Activated naive CD8-positive, alpha-beta T cell treated with anti-CD3 and anti-CD28 coated beads, Interleukin-2, amount 50 U/mL, for 16 hours (primary cell): ENCODE measurements at regions not wholly inside any gene's neighbourhood (a gene's known extent, or its start where the extent isn't known, plus 50 kb on each side); places are given as distances from the start of the nearest gene placed in this dataset.

Experiments
- DNase-seq: peaks from one replicate; pipeline ENCODE4 v3.0.0-alpha.2; 2020; ENCODE audit warnings: low read depth, low spot score

- DNase-seq, result no peak
These were observed 119.1 kb downstream of the NDUFA10 start for GRCh38 chr2:239905884-239906654.

GRCh38 chr2:239905306-239905705 lies 119.8 kb downstream of the NDUFA10 start:
- no peak for DNase-seq

- DNase-seq, result no peak
These were observed 120.6 kb downstream of the NDUFA10 start for GRCh38 chr2:239904496-239904895.

GRCh38 chr2:239903803-239904202 lies 121.3 kb downstream of the NDUFA10 start:
- DNase-seq, result no peak

- DNase-seq, result no peak
These were observed 121.9 kb downstream of the NDUFA10 start for GRCh38 chr2:239903210-239903609.

- no peak for DNase-seq
These were observed 122.4 kb downstream of the NDUFA10 start for GRCh38 chr2:239902749-239903201.

GRCh38 chr2:239898292-239898925 lies 126.7 kb downstream of the NDUFA10 start:
- DNase-seq, result no peak

- no peak for DNase-seq
These were observed 127.4 kb downstream of the NDUFA10 start for GRCh38 chr2:239897596-239898235.

- no peak for DNase-seq
These were observed 129.1 kb downstream of the NDUFA10 start for GRCh38 chr2:239896075-239896474.

GRCh38 chr2:239895669-239896068 lies 129.5 kb downstream of the NDUFA10 start:
- DNase-seq, result no peak

GRCh38 chr2:239895116-239895515 lies 130.0 kb downstream of the NDUFA10 start:
- no peak for DNase-seq

- DNase-seq, result no peak
These were observed 130.9 kb downstream of the NDUFA10 start for GRCh38 chr2:239894276-239894675.

- DNase-seq, result no peak
These were observed 132.0 kb downstream of the NDUFA10 start for GRCh38 chr2:239893236-239893515.

- no peak for DNase-seq
These were observed 132.5 kb downstream of the NDUFA10 start for GRCh38 chr2:239892441-239893235.

GRCh38 chr2:239891698-239892097 lies 133.4 kb downstream of the NDUFA10 start:
- no peak for DNase-seq

- no peak for DNase-seq
These were observed 134.9 kb downstream of the NDUFA10 start for GRCh38 chr2:239890206-239890746.

GRCh38 chr2:239889641-239890121 lies 135.5 kb downstream of the NDUFA10 start:
- DNase-seq, result no peak

- DNase-seq, result no peak
These were observed 137.5 kb downstream of the NDUFA10 start for GRCh38 chr2:239887604-239888003.

- no peak for DNase-seq
These were observed 138.4 kb downstream of the NDUFA10 start for GRCh38 chr2:239886781-239887180.

GRCh38 chr2:239884875-239885274 lies 140.3 kb downstream of the NDUFA10 start:
- DNase-seq, result no peak

- DNase-seq, result no peak
These were observed 141.1 kb downstream of the NDUFA10 start for GRCh38 chr2:239884051-239884405.
